ENCODE measurements at regions not wholly inside any gene's neighbourhood (a gene's known extent, or its start where the extent isn't known, plus 50 kb on each side); places are given as distances from the start of the nearest gene placed in this dataset.

DNA sequence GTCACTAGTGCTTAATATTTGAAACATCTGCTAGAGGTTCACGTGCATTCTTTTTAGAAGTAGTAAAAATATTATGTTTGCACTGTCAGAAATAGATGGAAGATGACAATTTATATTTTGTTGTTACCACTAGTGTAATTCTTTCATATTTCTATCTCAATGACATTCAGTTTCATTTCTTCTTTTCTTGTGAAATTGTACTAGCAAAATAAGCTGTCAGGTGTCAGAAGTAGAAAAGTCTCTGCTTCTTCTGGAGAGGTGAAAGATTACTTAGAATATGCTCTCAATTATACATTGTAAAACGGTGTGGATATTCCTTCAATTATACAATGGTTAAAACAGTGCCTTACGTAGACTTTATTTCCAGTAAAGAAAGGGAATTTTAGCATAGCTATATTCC, 395.4 kb downstream of the CSNK1G3 start (continued):
- no peak for TF ChIP-seq ATF7 (IDR thresholded peaks at IDR 0.05)
- TF ChIP-seq, protein P1, sequence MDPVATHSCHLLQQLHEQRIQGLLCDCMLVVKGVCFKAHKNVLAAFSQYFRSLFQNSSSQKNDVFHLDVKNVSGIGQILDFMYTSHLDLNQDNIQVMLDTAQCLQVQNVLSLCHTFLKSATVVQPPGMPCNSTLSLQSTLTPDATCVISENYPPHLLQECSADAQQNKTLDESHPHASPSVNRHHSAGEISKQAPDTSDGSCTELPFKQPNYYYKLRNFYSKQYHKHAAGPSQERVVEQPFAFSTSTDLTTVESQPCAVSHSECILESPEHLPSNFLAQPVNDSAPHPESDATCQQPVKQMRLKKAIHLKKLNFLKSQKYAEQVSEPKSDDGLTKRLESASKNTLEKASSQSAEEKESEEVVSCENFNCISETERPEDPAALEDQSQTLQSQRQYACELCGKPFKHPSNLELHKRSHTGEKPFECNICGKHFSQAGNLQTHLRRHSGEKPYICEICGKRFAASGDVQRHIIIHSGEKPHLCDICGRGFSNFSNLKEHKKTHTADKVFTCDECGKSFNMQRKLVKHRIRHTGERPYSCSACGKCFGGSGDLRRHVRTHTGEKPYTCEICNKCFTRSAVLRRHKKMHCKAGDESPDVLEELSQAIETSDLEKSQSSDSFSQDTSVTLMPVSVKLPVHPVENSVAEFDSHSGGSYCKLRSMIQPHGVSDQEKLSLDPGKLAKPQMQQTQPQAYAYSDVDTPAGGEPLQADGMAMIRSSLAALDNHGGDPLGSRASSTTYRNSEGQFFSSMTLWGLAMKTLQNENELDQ (CRISPR knock-in tag; IDR thresholded peaks at IDR 0.05; ENCODE audit: borderline replicate concordance) = no peak
- TF ChIP-seq GATAD2B (IDR thresholded peaks at IDR 0.05; ENCODE audit: borderline replicate concordance) = no peak

DNA sequence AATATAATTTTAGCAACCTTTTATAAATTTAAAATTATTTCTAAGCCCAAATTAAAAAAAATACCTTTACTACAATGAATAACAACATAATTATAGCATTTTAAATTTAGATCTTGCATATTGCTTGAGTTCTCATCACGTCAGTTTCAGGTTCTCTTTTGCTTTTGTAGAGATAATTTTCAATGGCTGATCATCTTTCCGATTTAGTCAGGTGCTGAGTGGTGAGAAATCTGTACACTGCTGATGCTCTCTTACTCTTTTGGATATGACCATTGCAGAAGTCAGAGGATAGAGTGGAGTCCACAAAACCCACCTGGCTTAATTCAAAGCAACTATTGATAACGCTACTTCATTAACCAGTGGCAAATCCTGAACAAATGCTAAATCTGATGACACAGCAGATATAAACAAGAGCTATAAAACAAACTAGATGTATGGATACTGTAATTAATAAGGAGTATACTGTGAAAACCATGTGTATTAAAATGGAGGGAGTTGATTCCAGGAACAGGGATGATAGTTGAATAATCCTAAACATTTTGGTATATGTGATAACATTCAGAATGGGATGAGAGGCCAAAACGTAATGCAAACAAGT, 394.8 kb downstream of the CSNK1G3 start:
- DNase-seq (ENCODE audit: extremely low read depth in 1 of 4, low spot score in 3 of 4) (no peak), FAIRE-seq (no peak), ATAC-seq (no peak)
- Histone ChIP-seq H4K20me1 (replicated peaks; ENCODE audit: control insufficient read depth, insufficient read depth, low read length) (no peaks in the 10 kb centered on the region), H3K4me3 (no peak overlapping the region), H3K4me1 (replicated peaks in 1 of 2; ENCODE audit: control insufficient read depth in 2 of 2, insufficient read depth in 2 of 2, low read length in 2 of 2) (no peaks in the 10 kb centered on the region), H3K27ac (ENCODE audit: extremely low read depth, low read depth, low read length) (no peak overlapping the region), H3K27me3 (ENCODE audit: control insufficient read depth in 2 of 2, insufficient read depth in 2 of 2, low read length in 2 of 2) (no peaks in the 10 kb centered on the region), H3K9me1 (ENCODE audit: control insufficient read depth, insufficient read depth, low read length) (no peaks in the 10 kb centered on the region), H3K4me2 (ENCODE audit: insufficient read depth, low read length) (no peak overlapping the region), H3K9ac (ENCODE audit: insufficient read depth in 1 of 2, low read depth in 2 of 2, low read length in 2 of 2) (no peak overlapping the region), H3K79me2 (ENCODE audit: control insufficient read depth, insufficient read depth, low read length) (no peaks in the 10 kb centered on the region), H3K36me3 (ENCODE audit: control insufficient read depth, insufficient read depth, low read length) (no peaks in the 10 kb centered on the region), H2AFZ (ENCODE audit: low read depth, low read length) (no peak overlapping the region), H3K9me3 (replicated peaks; ENCODE audit: control insufficient read depth, insufficient read depth, low read depth, low read length) (no peaks in the 10 kb centered on the region)
- ChIA-PET POLR2A (no interaction called here), CTCF (ENCODE audit: low intra/inter-chr PET ratio) (no interaction called here)
- in situ Hi-C loops (cut with MboI) = no loop called here
- intact Hi-C loops (cut with micrococcal nuclease) = no loop called here
- no TSS peak for BruUV-seq (replicated peaks)
- WGBS (ENCODE audit: insufficient coverage, low coverage, missing lambda C conversion rate) = 2% methylated on average over 4 of the region's 4 CpGs
- TF ChIP-seq MAFF (IDR thresholded peaks at IDR 0.05; ENCODE audit: low read length) = peak; percentile 62
- no peak for TF ChIP-seq ZZZ3 (IDR thresholded peaks at IDR 0.05)
- TF ChIP-seq ZBED1 (IDR thresholded peaks at IDR 0.05) = no peak
- peak; percentile 59 for TF ChIP-seq ZNF316 (IDR thresholded peaks at IDR 0.05)
- no peak for TF ChIP-seq KLF16 (IDR thresholded peaks at IDR 0.05)
- TF ChIP-seq MAFK (IDR thresholded peaks at IDR 0.05; ENCODE audit: low read length) = peak; percentile 69
- TF ChIP-seq NFIX (CRISPR knock-in tag; IDR thresholded peaks at IDR 0.05; ENCODE audit: low read depth) = no peak
- TF ChIP-seq MAFG (tag; conservative IDR thresholded peaks at IDR 0.05) = peak; percentile 25; the same call in 1 of the 2 replicates
- no peak for TF ChIP-seq ZNF696 (CRISPR knock-in tag; conservative IDR thresholded peaks at IDR 0.05)
- TF ChIP-seq TBP (optimal IDR thresholded peaks at IDR 0.05; ENCODE audit: low read depth, low read length) = no peak
- TF ChIP-seq BACH1 (tag; IDR thresholded peaks at IDR 0.05) = no peak

Measured in K562 (cell line).